Ectodermal cell (in vitro differentiated cells): ENCODE measurements at regions not wholly inside any gene's neighbourhood (a gene's known extent, or its start where the extent isn't known, plus 50 kb on each side); places are given as distances from the start of the nearest gene placed in this dataset.
"Not testable (repeated sequence)": the region's sequence is repeated elsewhere in the genome, so short reads cannot be mapped to it uniquely, and the experiment has no call there.

ENCODE experiments used
- H3K27ac ChIP-seq: 2 replicates; pipeline ENCODE4 v1.7.0; 2013; ENCODE audit warnings: mild to moderate bottlenecking, low read depth, low read length; ENCODE audit not compliant: insufficient read depth, poor library complexity, severe bottlenecking
- H3K27me3 ChIP-seq: 2 replicates; pipeline ENCODE4 v1.7.0; 2013; ENCODE audit warnings: mild to moderate bottlenecking, low read length; ENCODE audit not compliant: insufficient read depth, control insufficient read depth, poor library complexity, severe bottlenecking
- H3K36me3 ChIP-seq: one replicate; pipeline ENCODE4 v1.7.0; 2013; ENCODE audit warnings: low read length; ENCODE audit not compliant: control insufficient read depth, insufficient read depth
- H3K4me1 ChIP-seq: one replicate; pipeline ENCODE4 v1.7.0; 2013; ENCODE audit warnings: low read length; ENCODE audit not compliant: control insufficient read depth, insufficient read depth
- H3K4me3 ChIP-seq: 2 replicates; pipeline ENCODE4 v1.7.0; 2013; ENCODE audit warnings: low read depth, low read length, control low read depth; ENCODE audit not compliant: insufficient read depth
- H3K9me3 ChIP-seq: 2 replicates; pipeline ENCODE4 v1.7.0; 2013; ENCODE audit warnings: mild to moderate bottlenecking, low read length, moderate library complexity; ENCODE audit not compliant: control insufficient read depth
- WGBS, 2 experiments: methylation state at CpG; one replicate each; pipeline ENCODE4 v1.1.7; 2013; ENCODE audit warnings: missing lambda C conversion rate in 2 of 2; 5-methylcytosine and 5-hydroxymethylcytosine counted together

DNA sequence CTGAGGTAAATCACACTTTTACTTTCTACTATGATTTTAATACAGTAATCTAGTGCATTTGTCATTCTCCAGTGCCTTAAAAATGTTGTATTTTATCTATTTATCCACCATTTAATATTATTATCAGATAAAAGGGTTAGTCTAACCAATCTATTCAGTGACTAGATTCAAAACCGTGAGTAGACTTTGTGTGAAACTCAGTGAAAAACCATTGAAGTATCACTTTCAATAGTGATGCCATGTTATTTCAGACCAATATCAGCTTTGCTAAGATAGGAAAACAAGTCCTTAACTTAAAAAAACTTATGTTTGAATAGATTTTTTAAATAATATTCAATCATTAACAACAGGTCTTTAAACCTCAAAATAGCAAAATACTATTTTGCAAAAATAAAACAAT, 1628.7 kb downstream of the REEP3 start:
- Histone ChIP-seq H3K4me1 (no peaks in the 10 kb centered on the region), H3K36me3 (no peaks in the 10 kb centered on the region), H3K27ac (no peak overlapping the region), H3K27me3 (no peaks in the 10 kb centered on the region), H3K4me3 (no peak overlapping the region), H3K9me3 (no peaks in the 10 kb centered on the region)
- 100% methylated on average over 1 of the region's 1 CpG for WGBS, 2 experiments

DNA sequence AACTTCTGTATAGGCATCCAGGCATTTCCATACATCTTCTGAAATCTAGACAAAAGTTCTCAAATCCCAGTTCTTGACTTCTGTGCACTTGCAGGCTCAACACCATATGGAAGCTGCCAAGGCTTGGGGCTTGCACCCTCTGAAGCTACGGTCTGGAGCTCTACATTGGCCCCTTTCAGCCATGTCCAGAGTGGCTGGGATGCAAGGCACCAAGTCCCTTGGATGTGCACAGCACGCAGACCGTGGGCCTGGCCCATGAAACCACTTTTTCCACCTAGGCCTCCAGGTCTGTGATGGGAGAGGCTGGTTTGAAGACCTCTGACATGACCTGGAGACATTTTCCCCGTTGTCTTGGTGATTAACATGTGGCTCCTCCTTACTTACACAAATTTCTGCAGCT, 1645.1 kb downstream of the REEP3 start:
- no peaks in the 10 kb centered on the region for H3K27me3 ChIP-seq
- WGBS, 2 experiments = 96% methylated on average over 4 of the region's 4 CpGs
- no peaks in the 10 kb centered on the region for H3K4me1 ChIP-seq
- H3K27ac ChIP-seq = no peak overlapping the region
- H3K36me3 ChIP-seq = no peaks in the 10 kb centered on the region
- no peaks in the 10 kb centered on the region for H3K9me3 ChIP-seq
- H3K4me3 ChIP-seq = no peak overlapping the region

DNA sequence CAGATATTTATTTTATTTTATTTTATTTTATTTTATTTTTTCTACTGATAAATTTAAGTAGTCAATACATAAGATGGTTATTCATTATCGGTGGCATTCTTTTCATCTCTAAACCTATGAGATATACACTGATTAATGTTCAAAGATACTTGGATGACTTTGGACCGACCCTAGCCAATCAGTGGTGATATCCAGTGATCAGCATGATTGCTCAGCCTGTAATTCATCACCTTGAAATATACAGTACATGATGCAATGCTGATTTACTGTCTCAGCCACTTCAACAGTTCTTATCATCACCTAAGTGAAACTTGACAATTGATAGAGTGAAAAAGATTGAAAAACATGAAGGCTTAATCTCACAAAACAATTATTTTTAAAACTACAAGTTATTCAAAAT, 1651.0 kb downstream of the REEP3 start:
- Histone ChIP-seq H3K9me3 (no peaks in the 10 kb centered on the region), H3K27ac (no peak overlapping the region), H3K36me3 (no peaks in the 10 kb centered on the region), H3K4me1 (no peaks in the 10 kb centered on the region), H3K27me3 (no peaks in the 10 kb centered on the region), H3K4me3 (no peak overlapping the region)
- WGBS, 2 experiments = 86 to 88% methylated on average over 1 to 2 of the region's 2 CpGs

DNA sequence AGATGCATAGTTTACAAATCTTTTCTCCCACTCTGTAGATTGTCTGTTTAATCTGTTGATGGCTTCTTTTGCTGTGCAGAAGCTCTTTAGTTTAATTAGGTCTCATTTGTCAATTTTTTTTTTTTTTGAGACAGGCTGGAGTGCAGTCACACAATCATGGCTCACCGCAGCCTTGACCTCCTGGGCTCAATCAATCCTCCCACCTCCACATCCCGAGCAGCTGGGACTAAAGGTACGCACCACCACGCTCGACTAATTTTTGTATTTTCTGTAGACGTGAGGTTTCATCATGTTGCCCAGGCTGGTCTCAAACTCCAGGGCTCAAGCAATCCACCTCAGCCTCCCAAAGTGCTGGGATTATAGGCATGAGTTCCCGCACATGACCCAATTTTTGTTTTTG, 1655.8 kb downstream of the REEP3 start:
- no peaks in the 10 kb centered on the region for H3K27me3 ChIP-seq
- no peak overlapping the region for H3K27ac ChIP-seq
- no peaks in the 10 kb centered on the region for H3K9me3 ChIP-seq
- 94% methylated on average over 7 of the region's 7 CpGs for WGBS, 2 experiments
- H3K4me3 ChIP-seq = no peak overlapping the region
- H3K4me1 ChIP-seq = no peaks in the 10 kb centered on the region
- no peaks in the 10 kb centered on the region for H3K36me3 ChIP-seq

DNA sequence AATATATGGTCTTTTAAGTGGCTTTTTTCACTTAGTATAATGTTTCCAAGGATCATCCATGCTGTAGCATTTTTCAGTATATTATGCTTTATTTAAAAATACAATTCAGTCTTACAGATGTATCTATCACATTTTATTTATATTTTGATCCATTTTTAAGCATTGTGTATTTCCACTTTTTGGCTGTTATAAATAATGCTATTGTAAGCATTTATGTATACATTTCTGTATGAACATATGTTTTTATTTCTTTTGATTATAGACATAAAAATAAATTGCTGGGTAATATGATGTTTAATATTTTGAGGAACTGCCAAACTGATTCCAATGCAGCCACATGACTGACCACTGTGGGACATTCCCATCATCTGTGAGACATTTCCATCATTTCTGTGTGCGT, 1662.0 kb downstream of the REEP3 start:
- no peaks in the 10 kb centered on the region for H3K27me3 ChIP-seq
- WGBS, 2 experiments = 100% methylated on average over 1 of the region's 1 CpG; no CpG with 5 or more reads in 1 of the 2 experiments
- no peak overlapping the region for H3K4me3 ChIP-seq
- H3K27ac ChIP-seq = no peak overlapping the region
- no peaks in the 10 kb centered on the region for H3K36me3 ChIP-seq
- H3K4me1 ChIP-seq = no peaks in the 10 kb centered on the region
- H3K9me3 ChIP-seq = no peaks in the 10 kb centered on the region

DNA sequence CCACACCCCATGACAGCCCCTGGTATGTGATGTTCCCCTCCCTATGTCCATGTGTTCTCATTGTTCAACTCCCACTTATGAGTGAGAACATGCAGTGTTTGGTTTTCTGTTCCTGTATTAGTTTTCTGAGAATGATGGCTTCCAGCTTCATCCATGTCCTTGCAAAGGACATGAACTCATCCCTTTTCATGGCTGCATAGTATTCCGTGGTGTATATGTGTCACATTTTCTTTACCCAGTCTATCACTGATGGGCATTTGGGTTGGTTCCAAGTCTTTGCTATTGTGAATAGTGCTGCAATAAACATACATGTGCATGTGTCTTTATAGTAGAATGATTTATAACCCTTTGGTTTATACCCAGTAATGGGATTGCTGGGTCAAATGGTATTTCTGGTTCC, 1665.5 kb downstream of the REEP3 start:
- H3K4me1 ChIP-seq, H3K9me3 ChIP-seq: not testable (repeated sequence)
- 100% methylated on average over 1 of the region's 1 CpG; no CpG with 5 or more reads in 1 of the 2 experiments for WGBS, 2 experiments

DNA sequence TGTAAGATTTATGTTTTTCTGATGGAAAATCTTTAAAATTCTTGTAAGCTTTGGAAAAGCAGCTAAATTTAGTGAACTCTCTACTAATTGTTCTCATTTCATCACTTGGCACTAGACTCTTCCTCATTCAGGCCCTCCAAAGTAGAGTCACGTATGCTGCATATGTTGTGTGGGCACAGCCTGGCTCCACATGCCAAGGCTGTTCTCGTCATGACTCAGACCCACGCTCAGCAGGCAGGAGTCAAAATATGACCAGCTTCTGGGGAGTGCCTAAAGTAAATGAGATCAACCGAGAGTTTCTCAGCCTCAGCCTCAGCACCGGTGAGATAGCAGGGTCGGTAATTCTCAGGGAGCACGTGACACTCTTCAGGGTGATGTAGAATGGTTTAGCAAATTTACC, 1672.9 kb downstream of the REEP3 start:
- Histone ChIP-seq H3K4me3 (no peak overlapping the region), H3K27ac (no peak overlapping the region), H3K9me3 (no peaks in the 10 kb centered on the region), H3K4me1 (no peaks in the 10 kb centered on the region), H3K36me3 (no peaks in the 10 kb centered on the region), H3K27me3 (no peaks in the 10 kb centered on the region)
- whole genome bisulfite sequencing, 2 experiments = 90 to 92% methylated on average over 6 to 7 of the region's 7 CpGs

More for the DNA sequence above, 1665.5 kb downstream of the REEP3 start:
- not testable (repeated sequence) for H3K27ac ChIP-seq, H3K4me3 ChIP-seq, H3K27me3 ChIP-seq, H3K36me3 ChIP-seq

DNA sequence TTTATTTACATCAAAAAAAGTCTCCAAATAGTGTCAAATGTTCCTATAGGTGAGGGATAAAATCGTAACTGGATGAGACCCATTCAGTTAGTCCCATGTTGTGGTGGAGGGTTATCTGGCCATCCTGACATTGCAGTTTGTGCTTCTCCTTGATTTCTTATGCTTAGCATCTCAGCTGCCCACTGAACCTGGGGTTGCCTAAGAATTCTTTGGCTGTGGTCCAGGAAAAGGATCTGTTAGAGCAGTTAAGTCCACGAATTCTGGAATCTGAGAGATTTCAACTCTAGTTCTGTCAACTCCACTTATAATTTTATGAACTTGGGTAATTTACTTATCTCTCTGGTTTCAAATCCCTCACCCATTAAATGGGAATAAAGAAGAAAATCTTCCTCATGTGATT, 1673.4 kb downstream of the REEP3 start:
- no peak overlapping the region for H3K27ac ChIP-seq
- WGBS, 2 experiments = 94 to 96% methylated on average over 2 of the region's 2 CpGs
- no peaks in the 10 kb centered on the region for H3K9me3 ChIP-seq

DNA sequence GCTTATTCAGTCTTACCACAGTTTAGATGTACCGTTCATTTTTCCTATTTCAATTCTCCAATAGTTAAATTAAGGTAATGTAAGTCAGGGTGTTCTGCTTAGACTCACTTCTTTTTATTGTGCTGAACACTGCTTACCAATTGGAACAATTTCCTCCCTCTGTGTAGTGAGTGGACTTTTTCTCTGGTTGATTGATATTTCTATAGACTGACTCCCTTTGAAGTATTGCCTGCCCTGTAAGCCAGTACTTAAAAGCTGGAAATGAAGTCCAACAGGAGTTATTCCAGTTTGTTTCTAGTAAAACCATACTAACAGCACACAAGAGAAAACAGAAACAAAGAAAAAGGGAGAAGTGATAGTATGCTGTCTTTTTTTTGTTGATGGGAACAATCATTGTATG, 1674.9 kb downstream of the REEP3 start:
- no peaks in the 10 kb centered on the region for H3K36me3 ChIP-seq
- H3K9me3 ChIP-seq = no peaks in the 10 kb centered on the region
- H3K27me3 ChIP-seq = no peaks in the 10 kb centered on the region
- 100% methylated on average over 1 of the region's 1 CpG; no CpG with 5 or more reads in 1 of the 2 experiments for WGBS, 2 experiments
- H3K27ac ChIP-seq = no peak overlapping the region
- no peaks in the 10 kb centered on the region for H3K4me1 ChIP-seq
- no peak overlapping the region for H3K4me3 ChIP-seq

More for the DNA sequence above, 1673.4 kb downstream of the REEP3 start:
- Histone ChIP-seq H3K36me3 (no peaks in the 10 kb centered on the region), H3K4me1 (no peaks in the 10 kb centered on the region), H3K4me3 (no peak overlapping the region), H3K27me3 (no peaks in the 10 kb centered on the region)

DNA sequence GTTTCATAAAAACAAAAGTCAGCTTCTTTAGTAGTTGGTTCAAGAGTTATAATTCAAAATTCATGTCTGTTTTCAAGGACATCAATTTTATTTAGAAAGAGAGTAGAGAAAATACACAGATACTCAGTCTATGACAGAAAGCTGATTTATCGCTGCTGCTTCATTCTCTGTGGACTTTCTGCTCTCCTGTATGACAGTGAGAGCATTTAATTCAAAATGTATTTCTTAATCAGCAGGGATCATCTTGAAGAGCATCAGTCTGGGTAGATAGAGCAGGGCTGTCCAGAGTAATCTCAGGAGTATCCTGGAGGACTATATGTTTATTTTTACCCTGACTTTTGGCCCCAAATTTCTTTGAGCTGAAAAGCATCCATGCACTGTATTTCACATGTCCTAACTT, 1676.7 kb downstream of the REEP3 start:
- H3K27ac ChIP-seq = no peak overlapping the region
- H3K9me3 ChIP-seq = no peaks in the 10 kb centered on the region
- 93 to 100% methylated on average over 1 of the region's 1 CpG for WGBS, 2 experiments
- H3K4me1 ChIP-seq = no peaks in the 10 kb centered on the region
- no peaks in the 10 kb centered on the region for H3K36me3 ChIP-seq
- no peaks in the 10 kb centered on the region for H3K27me3 ChIP-seq
- H3K4me3 ChIP-seq = no peak overlapping the region

DNA sequence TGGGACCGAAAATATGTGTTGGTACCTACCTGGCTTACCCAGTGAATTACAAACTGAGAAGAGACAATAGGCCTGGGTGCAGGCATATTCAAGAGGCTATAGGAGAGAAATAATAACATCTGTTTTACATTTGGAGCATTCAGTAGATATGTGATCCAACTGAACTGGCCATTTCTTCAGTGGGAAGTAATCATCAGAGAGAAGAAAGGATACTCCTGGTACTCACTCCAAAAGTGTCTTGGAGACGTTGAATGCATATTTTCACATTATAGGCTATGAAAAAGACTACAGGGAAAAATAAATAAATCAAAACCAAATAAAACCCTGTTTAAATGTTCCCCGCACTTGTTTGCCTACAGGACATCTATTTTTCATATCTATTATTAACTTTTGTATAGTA, 1680.3 kb downstream of the REEP3 start:
- no peaks in the 10 kb centered on the region for H3K27me3 ChIP-seq
- H3K4me3 ChIP-seq = no peak overlapping the region
- 80 to 93% methylated on average over 1 to 2 of the region's 3 CpGs for WGBS, 2 experiments
- no peaks in the 10 kb centered on the region for H3K36me3 ChIP-seq
- no peaks in the 10 kb centered on the region for H3K9me3 ChIP-seq
- H3K4me1 ChIP-seq = no peaks in the 10 kb centered on the region
- H3K27ac ChIP-seq = no peak overlapping the region
